K562 (cell line): ENCODE measurements at regions not wholly inside any gene's neighbourhood (a gene's known extent, or its start where the extent isn't known, plus 50 kb on each side); places are given as distances from the start of the nearest gene placed in this dataset.
"Not testable (repeated sequence)": the region's sequence is repeated elsewhere in the genome, so short reads cannot be mapped to it uniquely, and the experiment has no call there.

ENCODE experiments used
- ATAC-seq: fragments of 200-7000 bp; cut with Tn5 transposase; 3 replicates; pipeline ENCODE4 v1.9.1; 2020; ENCODE audit warnings: moderate library complexity
- BruUV-seq: library from RNA; stranded (reverse); fragments of 400-500 nt; replicated peaks from 2 replicates; lab custom pipeline; 2021; lab: Mats Ljungman, UMichigan
- CTCF ChIA-PET: fragments of 300-600 bp; formaldehyde crosslinking; extraction: SDS; loops from one replicate; lab custom pipeline; 2021; ENCODE audit warnings: low intra/inter-chr PET ratio; lab: Yijun Ruan, JAX
- POLR2A ChIA-PET: fragments of 300-600, 350-650 bp; sonication (Branson Sonifier 250); formaldehyde crosslinking; extraction: SDS; loops from one replicate; lab custom pipeline; 2021; ENCODE audit warnings: antibody characterized with exemption, inconsistent platforms; lab: Yijun Ruan, JAX
- DNase-seq, 4 experiments: peaks; one replicate each; pipeline versions ENCODE4 v3.0.0 to v3.0.0-alpha.2; 2011 to 2018; ENCODE audit warnings: low spot score in 3 of 4, mixed read lengths in 3 of 4; ENCODE audit errors: extremely low read depth in 1 of 4
- FAIRE-seq: peaks from 2 replicates; lab custom pipeline; 2011; peaks lifted over from hg19 to GRCh38; lab: Jason Lieb, UNC
- H2AFZ ChIP-seq: 2 replicates; pipeline ENCODE4 v1.6.0; 2011; ENCODE audit warnings: low read depth, low read length, control low read depth, inconsistent platforms
- H3K27ac ChIP-seq: fragments of 200-600 bp; 3 replicates; pipeline ENCODE4 v1.8.0; 2011; ENCODE audit warnings: low read depth, mild to moderate bottlenecking, control low read depth, inconsistent platforms, low read length, moderate library complexity, mixed read lengths; ENCODE audit errors: extremely low read depth
- H3K27me3 ChIP-seq, 2 experiments: fragments of 300-600 bp in 1 of 2; 2 replicates in 1 of 2; 3 replicates in 1 of 2; pipeline versions ENCODE4 v1.6.0 to v1.8.0; 2011; ENCODE audit warnings: inconsistent platforms in 2 of 2, low read length in 2 of 2, mild to moderate bottlenecking in 1 of 2, mixed read lengths in 1 of 2, moderate library complexity in 1 of 2; ENCODE audit not compliant: control insufficient read depth in 2 of 2, insufficient read depth in 2 of 2
- H3K36me3 ChIP-seq: fragments of 300-600 bp; 3 replicates; pipeline ENCODE4 v1.8.0; 2011; ENCODE audit warnings: mild to moderate bottlenecking, low read length, inconsistent platforms; ENCODE audit not compliant: control insufficient read depth, insufficient read depth
- H3K4me1 ChIP-seq, 2 experiments: fragments of 200-600 bp in 1 of 2; replicated peaks in 1 of 2; 2 replicates in 1 of 2; 3 replicates in 1 of 2; pipeline versions ENCODE4 v1.5.1 to v1.8.0; 2011; ENCODE audit warnings: inconsistent platforms in 2 of 2, low read length in 2 of 2, mild to moderate bottlenecking in 1 of 2, mixed read lengths in 1 of 2, moderate library complexity in 1 of 2; ENCODE audit not compliant: control insufficient read depth in 2 of 2, insufficient read depth in 2 of 2
- H3K4me2 ChIP-seq: 2 replicates; pipeline ENCODE4 v1.6.1; 2011; ENCODE audit warnings: low read length, control low read depth, inconsistent platforms, mixed read lengths; ENCODE audit not compliant: insufficient read depth
- H3K4me3 ChIP-seq: fragments of 200-600 bp; sonication (generic), shearing (Covaris generic); 2 replicates; pipeline ENCODE4 v1.5.1; 2016; ENCODE audit warnings: control low read depth, inconsistent platforms
- H3K79me2 ChIP-seq: fragments of 200-600 bp; 3 replicates; pipeline ENCODE4 v1.8.0; 2011; ENCODE audit warnings: low read length, inconsistent platforms; ENCODE audit not compliant: control insufficient read depth, insufficient read depth
- H3K9ac ChIP-seq, 2 experiments: 2 replicates each; pipeline versions ENCODE4 v1.6.0 to v1.6.1; 2011; ENCODE audit warnings: low read depth in 2 of 2, low read length in 2 of 2, control low read depth in 1 of 2, inconsistent platforms in 1 of 2, mild to moderate bottlenecking in 1 of 2, mixed read lengths in 1 of 2; ENCODE audit not compliant: insufficient read depth in 1 of 2
- H3K9me1 ChIP-seq: one replicate; pipeline ENCODE4 v1.6.0; 2011; ENCODE audit warnings: inconsistent platforms, mild to moderate bottlenecking, low read length, moderate library complexity; ENCODE audit not compliant: control insufficient read depth, insufficient read depth
- H3K9me3 ChIP-seq: replicated peaks from 2 replicates; pipeline ENCODE4 v1.5.1; 2011; ENCODE audit warnings: low read depth, low read length, inconsistent platforms; ENCODE audit not compliant: control insufficient read depth, insufficient read depth
- H4K20me1 ChIP-seq: replicated peaks from 2 replicates; pipeline ENCODE4 v1.6.1; 2011; ENCODE audit warnings: low read length, inconsistent platforms, mixed read lengths; ENCODE audit not compliant: control insufficient read depth, insufficient read depth
- whole genome bisulfite sequencing: fragments of 100-300 bp; shearing (Covaris generic); methylation state at CpG from one replicate; pipeline ENCODE4 v1.1.6; 2016; ENCODE audit warnings: low coverage, mixed read lengths; ENCODE audit not compliant: insufficient coverage; ENCODE audit errors: missing lambda C conversion rate; 5-methylcytosine and 5-hydroxymethylcytosine counted together
- in situ Hi-C: fragments of 300-500 bp; cut with MboI; formaldehyde crosslinking; loops from 4 replicates; pipeline ENCODE4 v1.15.0; 2018; ENCODE audit warnings: inconsistent platforms, mixed read lengths
- intact Hi-C: fragments of 100-400 bp; cut with micrococcal nuclease; formaldehyde crosslinking; loops from 2 replicates; pipeline ENCODE4 v1.14.2; 2022
- TF ChIP-seq, protein P1 (sequence below), 3 experiments: IDR thresholded peaks in 2 of 3; conservative IDR thresholded peaks in 1 of 3; 2 replicates each; pipeline ENCODE4 v1.5.1; 2011 to 2012; ENCODE audit warnings: low read length in 3 of 3, mild to moderate bottlenecking in 3 of 3, control low read depth in 2 of 3, improper control_type of control experiment in 1 of 3, inconsistent platforms in 1 of 3, low read depth in 1 of 3, mixed read lengths in 1 of 3, moderate library complexity in 1 of 3; ENCODE audit not compliant: insufficient read depth in 2 of 3
- TF ChIP-seq, protein P2 (sequence below): sonication (generic); formaldehyde crosslinking; IDR thresholded peaks from 2 replicates; pipeline ENCODE4 v1.8.1; 2023; ENCODE audit warnings: mild to moderate bottlenecking, missing genetic modification reagents

DNA sequence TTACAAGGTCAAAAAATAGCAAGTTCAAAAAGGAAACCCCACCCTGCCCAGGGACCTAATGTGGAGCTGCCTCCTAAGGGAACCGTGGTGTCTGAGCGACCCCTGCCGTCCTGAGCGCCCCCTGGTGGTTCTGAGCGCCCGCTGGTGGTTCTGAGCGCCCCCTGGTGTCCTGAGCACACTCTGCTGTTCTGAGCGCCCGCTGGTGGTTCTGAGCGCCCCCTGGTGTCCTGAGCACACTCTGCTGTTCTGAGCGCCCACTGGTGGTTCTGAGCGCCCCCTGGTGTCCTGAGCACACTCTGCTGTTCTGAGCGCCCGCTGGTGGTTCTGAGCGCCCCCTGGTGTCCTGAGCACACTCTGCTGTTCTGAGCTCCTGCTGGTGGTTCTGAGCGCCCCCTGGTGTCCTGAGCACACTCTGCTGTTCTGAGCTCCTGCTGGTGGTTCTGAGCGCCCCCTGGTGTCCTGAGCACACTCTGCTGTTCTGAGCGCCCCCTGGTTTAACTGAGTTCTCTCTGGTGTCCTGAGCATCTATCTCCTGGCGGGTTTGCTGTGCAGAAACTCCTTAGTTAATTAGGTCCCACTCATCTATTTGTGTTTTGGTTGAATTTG, 1137.5 kb downstream of the TMEM121 start:
- POLR2A ChIA-PET, FAIRE-seq, in situ Hi-C loops, H3K36me3 ChIP-seq, H3K9me1 ChIP-seq, H3K27me3 ChIP-seq, BruUV-seq, ATAC-seq, H3K9ac ChIP-seq, H2AFZ ChIP-seq, H3K4me2 ChIP-seq, intact Hi-C loops, H3K4me3 ChIP-seq, H3K27ac ChIP-seq, H3K79me2 ChIP-seq, H4K20me1 ChIP-seq, H3K9me3 ChIP-seq, H3K4me1 ChIP-seq: not testable (repeated sequence)
- peak in 3 of 4 experiments; percentile 1 to 8 (median 7) for DNase-seq
- TF ChIP-seq, protein P1, sequence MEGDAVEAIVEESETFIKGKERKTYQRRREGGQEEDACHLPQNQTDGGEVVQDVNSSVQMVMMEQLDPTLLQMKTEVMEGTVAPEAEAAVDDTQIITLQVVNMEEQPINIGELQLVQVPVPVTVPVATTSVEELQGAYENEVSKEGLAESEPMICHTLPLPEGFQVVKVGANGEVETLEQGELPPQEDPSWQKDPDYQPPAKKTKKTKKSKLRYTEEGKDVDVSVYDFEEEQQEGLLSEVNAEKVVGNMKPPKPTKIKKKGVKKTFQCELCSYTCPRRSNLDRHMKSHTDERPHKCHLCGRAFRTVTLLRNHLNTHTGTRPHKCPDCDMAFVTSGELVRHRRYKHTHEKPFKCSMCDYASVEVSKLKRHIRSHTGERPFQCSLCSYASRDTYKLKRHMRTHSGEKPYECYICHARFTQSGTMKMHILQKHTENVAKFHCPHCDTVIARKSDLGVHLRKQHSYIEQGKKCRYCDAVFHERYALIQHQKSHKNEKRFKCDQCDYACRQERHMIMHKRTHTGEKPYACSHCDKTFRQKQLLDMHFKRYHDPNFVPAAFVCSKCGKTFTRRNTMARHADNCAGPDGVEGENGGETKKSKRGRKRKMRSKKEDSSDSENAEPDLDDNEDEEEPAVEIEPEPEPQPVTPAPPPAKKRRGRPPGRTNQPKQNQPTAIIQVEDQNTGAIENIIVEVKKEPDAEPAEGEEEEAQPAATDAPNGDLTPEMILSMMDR (IDR thresholded peaks at IDR 0.05 in 2 of 3, conservative IDR thresholded peaks at IDR 0.05 in 1 of 3; ENCODE audit: insufficient read depth in 2 of 3, low read depth in 1 of 3, low read length in 3 of 3): peak; percentile 54 to 90 (median 76)
- TF ChIP-seq, protein P2, sequence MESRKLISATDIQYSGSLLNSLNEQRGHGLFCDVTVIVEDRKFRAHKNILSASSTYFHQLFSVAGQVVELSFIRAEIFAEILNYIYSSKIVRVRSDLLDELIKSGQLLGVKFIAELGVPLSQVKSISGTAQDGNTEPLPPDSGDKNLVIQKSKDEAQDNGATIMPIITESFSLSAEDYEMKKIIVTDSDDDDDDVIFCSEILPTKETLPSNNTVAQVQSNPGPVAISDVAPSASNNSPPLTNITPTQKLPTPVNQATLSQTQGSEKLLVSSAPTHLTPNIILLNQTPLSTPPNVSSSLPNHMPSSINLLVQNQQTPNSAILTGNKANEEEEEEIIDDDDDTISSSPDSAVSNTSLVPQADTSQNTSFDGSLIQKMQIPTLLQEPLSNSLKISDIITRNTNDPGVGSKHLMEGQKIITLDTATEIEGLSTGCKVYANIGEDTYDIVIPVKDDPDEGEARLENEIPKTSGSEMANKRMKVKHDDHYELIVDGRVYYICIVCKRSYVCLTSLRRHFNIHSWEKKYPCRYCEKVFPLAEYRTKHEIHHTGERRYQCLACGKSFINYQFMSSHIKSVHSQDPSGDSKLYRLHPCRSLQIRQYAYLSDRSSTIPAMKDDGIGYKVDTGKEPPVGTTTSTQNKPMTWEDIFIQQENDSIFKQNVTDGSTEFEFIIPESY (CRISPR knock-in tag): peak; percentile 86
- CTCF ChIA-PET: interaction anchor here (0.6 to 1.1 kb wide), 3 partner anchors 45 to 355 kb away, joined by 3 to 5 read pairs (median 4); no protein-coding TSS in a partner anchor
- 51% methylated on average over 11 of the region's 19 CpGs for WGBS
